ENCODE measurements at regions not wholly inside any gene's neighbourhood (a gene's known extent, or its start where the extent isn't known, plus 50 kb on each side); places are given as distances from the start of the nearest gene placed in this dataset.

DNA sequence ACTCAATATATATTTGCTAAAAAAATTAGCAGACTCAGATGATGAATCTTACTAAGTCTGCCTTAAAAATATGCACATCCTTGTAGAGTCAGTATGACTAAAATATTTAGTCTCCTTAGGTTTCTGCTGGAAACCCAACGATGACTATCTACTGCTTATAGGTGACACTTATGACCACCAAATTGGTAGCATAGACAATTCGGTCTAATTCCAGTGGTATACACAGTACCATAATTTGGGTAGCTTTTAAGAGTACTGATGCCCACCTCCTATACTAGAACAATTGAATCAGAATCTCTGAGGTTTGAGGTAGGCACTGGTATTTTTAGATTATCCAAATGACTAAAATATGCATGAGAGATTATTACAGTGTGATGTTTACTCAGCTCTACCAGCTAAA, 740.8 kb upstream of the ZEB2 start:
- Histone ChIP-seq H3K36me3 (no peaks in the 10 kb centered on the region), H3K9me3 (replicated peaks in 1 of 11) (no peaks in the 10 kb centered on the region), H3K27me3 (peaks cover 0 to 98% (median 3%) of the 10 kb centered on the region in 11 experiments; a peak in 9 of 22 replicates), H3K4me3 (no peak overlapping the region), H3K27ac (no peak overlapping the region), H3K9ac (no peak overlapping the region), H4K20me1 (peaks cover 0 to 3% (median 0%) of the 10 kb centered on the region in 11 experiments; a peak in 1 of 22 replicates), H3K4me1 (peaks cover 5 to 14% (median 11%) of the 10 kb centered on the region in 10 experiments; a peak in 18 of 20 replicates), H3K4me2 (no peak overlapping the region)
- no peak for TF ChIP-seq Cebpa-rat (IDR thresholded peaks at IDR 0.05)

DNA sequence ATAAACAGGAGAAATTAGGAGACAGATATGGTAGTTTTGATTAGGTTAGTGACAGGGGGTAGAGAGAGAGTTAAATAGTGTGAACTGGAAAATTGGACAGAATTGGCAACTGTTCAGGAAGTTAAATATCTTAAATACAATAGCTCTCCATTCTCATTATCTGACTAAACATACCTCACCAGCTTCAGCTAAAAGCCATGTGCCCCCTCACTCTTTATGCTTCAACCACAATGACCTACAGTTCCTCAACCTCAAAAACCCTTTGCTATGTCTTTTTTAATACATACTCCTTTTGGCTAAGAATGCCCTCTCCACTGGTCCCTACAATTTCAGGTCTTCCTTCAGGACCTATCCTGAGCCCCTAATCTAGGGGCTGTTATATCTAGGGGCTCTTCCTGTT, 740.2 kb upstream of the ZEB2 start:
- Histone ChIP-seq H3K4me3 (no peak overlapping the region), H3K4me1 (peaks cover 5 to 14% (median 11%) of the 10 kb centered on the region in 10 experiments; a peak in 18 of 20 replicates), H3K27me3 (peaks cover 0 to 98% (median 3%) of the 10 kb centered on the region in 11 experiments; a peak in 9 of 22 replicates), H4K20me1 (peaks cover 0 to 3% (median 0%) of the 10 kb centered on the region in 11 experiments; a peak in 1 of 22 replicates), H3K9ac (no peak overlapping the region), H3K36me3 (no peaks in the 10 kb centered on the region), H3K4me2 (no peak overlapping the region; a peak in 1 of 22 replicates), H3K9me3 (replicated peaks in 1 of 11) (no peaks in the 10 kb centered on the region), H3K27ac (no peak overlapping the region)
- no peak for TF ChIP-seq Cebpa-rat (IDR thresholded peaks at IDR 0.05)

DNA sequence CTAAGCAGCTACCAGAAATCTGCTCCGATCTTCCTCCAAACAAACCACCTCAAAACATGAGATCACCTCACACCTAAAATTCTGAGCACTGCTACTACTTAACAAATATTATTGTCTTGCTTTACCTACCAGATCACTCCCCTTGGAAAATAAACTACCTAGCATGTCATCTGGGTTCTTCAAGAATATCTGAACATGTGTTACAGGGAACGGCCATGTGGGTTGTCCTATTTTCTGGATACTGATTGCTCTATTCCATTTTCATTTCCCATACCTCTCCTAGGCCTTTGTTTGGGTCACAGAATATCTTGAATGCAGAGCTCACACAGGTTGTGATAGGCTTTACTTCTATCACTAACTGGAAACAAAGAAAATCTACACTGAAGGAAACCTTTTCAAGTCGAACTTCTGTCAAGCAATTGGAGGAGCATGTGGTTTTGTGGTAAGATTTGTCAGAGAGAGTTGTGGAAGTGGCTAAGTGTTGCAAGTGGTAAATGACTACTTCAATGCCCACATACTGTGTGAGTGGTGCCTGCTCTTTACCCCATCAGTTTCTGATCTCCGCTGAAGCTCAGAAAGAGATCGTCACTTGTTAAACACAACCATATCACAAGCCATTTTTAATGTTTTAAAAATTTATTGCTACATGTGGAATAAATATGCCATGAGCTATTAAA, 739.1 kb upstream of the ZEB2 start:
- peaks cover 0 to 3% (median 0%) of the 10 kb centered on the region in 11 experiments; a peak in 1 of 22 replicates for H4K20me1 ChIP-seq
- H3K4me1 ChIP-seq: peaks cover 5 to 14% (median 11%) of the 10 kb centered on the region in 10 experiments; a peak in 18 of 20 replicates
- no peak overlapping the region for H3K9ac ChIP-seq
- no peak overlapping the region; a peak in 1 of 22 replicates for H3K27ac ChIP-seq
- TF ChIP-seq Cebpa-rat (IDR thresholded peaks at IDR 0.05): peak in 1 of 11 experiments; percentile 72; a peak in 2 of 22 replicates
- H3K27me3 ChIP-seq: peaks cover 0 to 98% (median 3%) of the 10 kb centered on the region in 11 experiments; a peak in 9 of 22 replicates
- no peak overlapping the region for H3K4me3 ChIP-seq
- peak overlapping the region; percentile 24 to 52 (median 41); a peak in 21 of 22 replicates for H3K4me2 ChIP-seq
- no peaks in the 10 kb centered on the region for H3K9me3 ChIP-seq (replicated peaks in 1 of 11)
- no peaks in the 10 kb centered on the region for H3K36me3 ChIP-seq

DNA sequence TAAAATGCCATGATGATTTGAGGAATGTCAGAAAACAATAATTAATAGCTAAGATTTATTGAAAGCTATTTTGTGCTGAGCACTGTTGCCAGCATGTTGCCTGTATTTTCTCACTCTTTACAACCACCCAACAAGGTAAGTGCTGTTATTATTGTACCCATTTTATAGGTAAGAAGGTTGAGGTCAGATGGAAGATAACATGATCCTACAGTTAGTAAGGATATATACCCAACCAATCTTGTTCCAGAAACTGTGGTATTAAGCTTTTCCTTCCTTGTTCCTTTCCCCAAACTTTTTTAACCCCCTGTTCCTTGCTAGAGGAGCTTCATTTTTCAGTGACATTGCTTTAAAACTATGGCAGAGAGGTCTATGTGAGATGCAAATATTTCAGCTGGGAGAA, 738.0 kb upstream of the ZEB2 start:
- Histone ChIP-seq H3K36me3 (no peaks in the 10 kb centered on the region), H4K20me1 (peaks cover 0 to 3% (median 0%) of the 10 kb centered on the region in 11 experiments; a peak in 1 of 22 replicates), H3K27me3 (peaks cover 0 to 98% (median 3%) of the 10 kb centered on the region in 11 experiments; a peak in 9 of 22 replicates), H3K9ac (no peak overlapping the region), H3K9me3 (replicated peaks in 1 of 11) (no peaks in the 10 kb centered on the region), H3K4me2 (no peak overlapping the region), H3K4me1 (peaks cover 5 to 14% (median 11%) of the 10 kb centered on the region in 10 experiments; a peak in 18 of 20 replicates), H3K4me3 (no peak overlapping the region), H3K27ac (no peak overlapping the region)
- TF ChIP-seq Cebpa-rat (IDR thresholded peaks at IDR 0.05): no peak

DNA sequence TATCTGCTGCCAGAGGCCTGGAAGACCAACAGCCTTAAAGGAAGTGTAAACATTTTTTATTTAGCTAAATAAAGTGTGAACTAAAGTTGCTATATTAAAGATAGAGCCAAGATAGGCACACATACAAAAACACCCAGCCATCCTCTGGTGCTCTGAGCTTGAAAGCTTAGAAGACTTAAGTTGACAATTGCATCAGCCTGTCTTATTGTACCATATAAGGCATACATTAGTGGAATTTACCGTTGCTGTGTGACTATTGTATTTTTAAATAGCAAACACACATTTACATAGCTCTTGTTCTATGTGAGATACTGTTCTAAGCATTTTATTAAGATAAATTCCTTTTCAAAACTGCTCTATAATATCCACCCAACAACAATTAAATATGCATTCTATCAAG, 736.6 kb upstream of the ZEB2 start:
- Histone ChIP-seq H3K4me1 (peaks cover 5 to 19% (median 12%) of the 10 kb centered on the region in 10 experiments; a peak in 18 of 20 replicates), H4K20me1 (peaks cover 0 to 3% (median 0%) of the 10 kb centered on the region in 11 experiments; a peak in 1 of 22 replicates), H3K4me3 (no peak overlapping the region), H3K27me3 (peaks cover 0 to 96% (median 3%) of the 10 kb centered on the region in 11 experiments; a peak in 9 of 22 replicates), H3K9ac (no peak overlapping the region), H3K36me3 (no peaks in the 10 kb centered on the region), H3K4me2 (no peak overlapping the region), H3K9me3 (replicated peaks in 1 of 11) (no peaks in the 10 kb centered on the region), H3K27ac (no peak overlapping the region)
- TF ChIP-seq Cebpa-rat (IDR thresholded peaks at IDR 0.05): no peak

DNA sequence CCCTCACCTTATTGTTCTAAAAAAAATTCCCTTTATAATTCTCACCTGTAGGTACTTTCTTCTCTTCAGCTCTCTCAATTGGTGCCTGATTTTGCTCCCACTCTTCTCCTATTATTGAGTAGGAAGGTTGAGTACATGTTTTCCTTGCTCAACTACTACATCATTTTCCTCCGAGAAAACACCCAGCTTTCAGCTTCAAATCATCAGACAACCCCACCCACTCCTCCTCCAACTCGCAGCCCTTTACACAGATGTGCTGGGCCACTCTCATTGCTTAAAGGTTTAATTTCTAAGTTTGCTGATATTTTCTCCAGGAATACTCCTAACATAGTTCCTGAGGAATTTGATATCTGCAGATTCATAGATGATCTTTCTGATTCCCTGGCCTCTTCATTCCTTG, 734.4 kb upstream of the ZEB2 start:
- peaks cover 0 to 95% (median 3%) of the 10 kb centered on the region in 11 experiments; a peak in 9 of 22 replicates for H3K27me3 ChIP-seq
- H3K4me2 ChIP-seq: no peak overlapping the region
- no peak for TF ChIP-seq Cebpa-rat (IDR thresholded peaks at IDR 0.05)
- no peak overlapping the region for H3K27ac ChIP-seq
- no peak overlapping the region for H3K4me3 ChIP-seq
- H3K9me3 ChIP-seq (replicated peaks in 1 of 11): no peaks in the 10 kb centered on the region
- H3K4me1 ChIP-seq: peaks cover 5 to 14% (median 7%) of the 10 kb centered on the region in 10 experiments; a peak in 18 of 20 replicates
- no peaks in the 10 kb centered on the region for H3K36me3 ChIP-seq
- H3K9ac ChIP-seq: no peak overlapping the region
- H4K20me1 ChIP-seq: peaks cover 0 to 3% (median 0%) of the 10 kb centered on the region in 11 experiments; a peak in 1 of 22 replicates

DNA sequence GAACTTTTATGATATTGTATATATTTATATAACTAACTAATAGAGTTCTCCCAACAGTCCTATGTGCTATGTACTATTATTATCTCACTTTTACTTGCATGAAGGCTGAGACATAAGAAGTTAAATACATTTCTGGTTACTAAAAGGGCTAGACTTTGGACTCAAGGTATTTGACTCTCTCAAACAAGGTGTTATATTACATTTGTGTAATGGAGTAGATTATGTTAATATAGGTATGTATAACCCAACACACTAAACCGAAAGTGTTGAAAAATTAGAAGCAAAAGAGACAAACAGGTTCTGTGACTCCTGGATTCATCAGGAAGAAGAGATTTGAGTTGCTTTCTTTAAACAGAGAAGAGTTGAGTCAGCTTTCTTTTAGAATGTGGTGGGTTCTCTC, 733.6 kb upstream of the ZEB2 start:
- H3K9me3 ChIP-seq (replicated peaks in 1 of 11): no peaks in the 10 kb centered on the region
- H3K36me3 ChIP-seq: no peaks in the 10 kb centered on the region
- peaks cover 0 to 90% (median 3%) of the 10 kb centered on the region in 11 experiments; a peak in 9 of 22 replicates for H3K27me3 ChIP-seq
- no peak overlapping the region for H3K9ac ChIP-seq
- no peaks in the 10 kb centered on the region for H4K20me1 ChIP-seq
- peaks cover 0 to 7% (median 0%) of the 10 kb centered on the region in 10 experiments; a peak in 6 of 20 replicates for H3K4me1 ChIP-seq
- H3K4me3 ChIP-seq: no peak overlapping the region
- no peak overlapping the region for H3K27ac ChIP-seq
- H3K4me2 ChIP-seq: no peak overlapping the region
- no peak for TF ChIP-seq Cebpa-rat (IDR thresholded peaks at IDR 0.05)

DNA sequence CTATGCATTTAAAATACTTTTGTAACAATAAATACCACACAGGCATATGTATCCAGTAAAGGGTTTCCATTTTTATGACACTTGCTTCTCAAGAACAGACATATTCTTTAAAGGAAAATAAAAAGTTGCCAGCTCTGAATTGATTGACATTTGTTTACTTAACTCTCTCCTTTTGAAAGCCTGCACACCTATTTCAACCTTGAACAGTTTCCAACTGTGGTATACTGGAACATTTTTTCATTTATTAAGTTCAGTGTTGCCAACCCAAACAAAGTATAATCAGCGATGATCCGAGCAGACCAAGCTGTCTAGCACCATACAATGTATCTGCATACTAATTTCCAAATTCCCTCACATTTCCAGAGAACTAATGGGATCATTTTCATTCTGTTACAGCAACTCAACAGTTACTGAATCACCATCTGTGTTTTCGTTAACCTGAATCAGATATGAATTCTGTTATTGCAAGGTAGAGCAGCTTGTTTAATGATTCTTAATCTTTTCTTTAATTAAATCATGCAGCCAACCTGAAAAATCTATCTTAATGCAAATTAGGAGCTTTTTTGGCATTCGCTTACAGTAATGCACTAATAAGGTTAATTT, 725.5 kb upstream of the ZEB2 start:
- Histone ChIP-seq H3K4me3 (no peak overlapping the region), H3K9ac (no peak overlapping the region), H3K36me3 (no peaks in the 10 kb centered on the region), H3K9me3 (replicated peaks in 1 of 11) (no peaks in the 10 kb centered on the region), H4K20me1 (no peaks in the 10 kb centered on the region), H3K4me2 (no peak overlapping the region), H3K27me3 (peaks cover 0 to 19% (median 0%) of the 10 kb centered on the region in 11 experiments; a peak in 4 of 22 replicates), H3K27ac (no peak overlapping the region), H3K4me1 (no peaks in the 10 kb centered on the region)
- TF ChIP-seq Cebpa-rat (IDR thresholded peaks at IDR 0.05): no peak

DNA sequence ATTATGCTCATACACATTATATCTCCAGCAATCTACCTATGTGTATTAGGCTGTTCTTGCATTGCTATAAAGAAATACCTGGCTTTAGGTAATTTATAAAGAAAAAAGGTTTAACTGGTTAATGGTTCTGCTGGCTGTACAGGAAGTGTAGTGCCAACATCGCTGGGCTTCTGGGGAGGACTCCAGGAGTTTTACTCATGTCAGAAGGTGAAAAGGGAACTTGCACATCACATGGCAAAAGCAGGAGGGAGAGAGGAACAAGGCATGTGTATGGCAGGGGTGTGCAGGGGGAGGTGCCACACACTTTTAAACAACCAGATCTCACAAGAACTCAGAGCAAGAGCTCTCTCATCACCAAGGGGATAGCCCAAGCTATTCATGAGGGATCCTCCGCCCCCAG, 715.4 kb upstream of the ZEB2 start:
- TF ChIP-seq Cebpa-rat (IDR thresholded peaks at IDR 0.05): no peak
- Histone ChIP-seq H3K4me1 (0 out of 20 replicates have a peak, but pooled peaks cover 0 to 5% (median 0%) of the 10 kb centered on the region in 10 experiments), H4K20me1 (no peaks in the 10 kb centered on the region), H3K9me3 (replicated peaks in 1 of 11) (no peaks in the 10 kb centered on the region), H3K27ac (no peak overlapping the region), H3K27me3 (no peaks in the 10 kb centered on the region), H3K36me3 (no peaks in the 10 kb centered on the region), H3K4me2 (no peak overlapping the region), H3K9ac (no peak overlapping the region), H3K4me3 (no peak overlapping the region)
